ENCODE measurements at regions not wholly inside any gene's neighbourhood (a gene's known extent, or its start where the extent isn't known, plus 50 kb on each side); places are given as distances from the start of the nearest gene placed in this dataset.

DNA sequence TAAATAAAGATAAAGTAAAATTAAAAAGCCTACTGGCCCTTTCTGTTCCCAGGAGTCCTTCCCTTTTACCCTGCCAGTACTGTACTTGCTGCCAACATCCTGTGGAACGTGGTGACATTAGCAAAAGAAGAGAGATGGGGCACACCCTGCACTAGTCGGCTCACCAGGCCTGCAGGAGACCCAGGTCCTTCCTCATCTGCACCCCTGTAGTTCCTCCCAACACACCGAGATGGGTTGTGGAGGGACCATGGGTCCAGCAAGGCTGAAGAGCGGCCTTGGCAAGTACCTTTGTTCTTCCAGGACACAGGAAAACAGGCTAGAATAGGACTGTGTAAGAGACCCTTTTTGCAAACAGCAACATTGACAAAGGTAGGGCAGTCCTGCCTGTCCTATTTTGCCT lies 98.7 kb upstream of the TMPRSS2 start:
- no peak for TF ChIP-seq POLR2A (IDR thresholded peaks at IDR 0.05)
- TF ChIP-seq, protein P1, sequence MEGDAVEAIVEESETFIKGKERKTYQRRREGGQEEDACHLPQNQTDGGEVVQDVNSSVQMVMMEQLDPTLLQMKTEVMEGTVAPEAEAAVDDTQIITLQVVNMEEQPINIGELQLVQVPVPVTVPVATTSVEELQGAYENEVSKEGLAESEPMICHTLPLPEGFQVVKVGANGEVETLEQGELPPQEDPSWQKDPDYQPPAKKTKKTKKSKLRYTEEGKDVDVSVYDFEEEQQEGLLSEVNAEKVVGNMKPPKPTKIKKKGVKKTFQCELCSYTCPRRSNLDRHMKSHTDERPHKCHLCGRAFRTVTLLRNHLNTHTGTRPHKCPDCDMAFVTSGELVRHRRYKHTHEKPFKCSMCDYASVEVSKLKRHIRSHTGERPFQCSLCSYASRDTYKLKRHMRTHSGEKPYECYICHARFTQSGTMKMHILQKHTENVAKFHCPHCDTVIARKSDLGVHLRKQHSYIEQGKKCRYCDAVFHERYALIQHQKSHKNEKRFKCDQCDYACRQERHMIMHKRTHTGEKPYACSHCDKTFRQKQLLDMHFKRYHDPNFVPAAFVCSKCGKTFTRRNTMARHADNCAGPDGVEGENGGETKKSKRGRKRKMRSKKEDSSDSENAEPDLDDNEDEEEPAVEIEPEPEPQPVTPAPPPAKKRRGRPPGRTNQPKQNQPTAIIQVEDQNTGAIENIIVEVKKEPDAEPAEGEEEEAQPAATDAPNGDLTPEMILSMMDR (IDR thresholded peaks at IDR 0.05) = no peak
